IMR-90 (cell line): ENCODE measurements at regions not wholly inside any gene's neighbourhood (a gene's known extent, or its start where the extent isn't known, plus 50 kb on each side); places are given as distances from the start of the nearest gene placed in this dataset.

Experiments used
- ATAC-seq: fragments of 200-7000 bp; cut with Tn5 transposase; 2 replicates; pipeline ENCODE4 v1.9.1; 2020; ENCODE audit warnings: low read depth, mild to moderate bottlenecking, moderate library complexity
- BruUV-seq: library from RNA; stranded (reverse); fragments of 400-500 nt; replicated peaks from 2 replicates; lab custom pipeline; 2021; lab: Mats Ljungman, UMichigan
- CTCF ChIA-PET: fragments of 300-600 bp; formaldehyde crosslinking; extraction: SDS; loops from one replicate; lab custom pipeline; 2021; ENCODE audit warnings: antibody characterized with exemption; lab: Yijun Ruan, JAX
- POLR2A ChIA-PET: fragments of 300-600 bp; sonication (Branson Sonifier 250); formaldehyde crosslinking; loops from one replicate; lab custom pipeline; 2022; ENCODE audit warnings: antibody characterized with exemption; ENCODE audit not compliant: unreplicated experiment; lab: Charles Lee
- DNase-seq: peaks from one replicate; pipeline ENCODE4 v3.0.0; 2013
- H2AFZ ChIP-seq: replicated peaks from 2 replicates; pipeline ENCODE3; 2013; ENCODE audit warnings: low read length, mild to moderate bottlenecking; ENCODE audit not compliant: poor library complexity
- H2AK5ac ChIP-seq: 2 replicates; pipeline ENCODE4 v1.6.1; 2013; ENCODE audit warnings: low read depth, low read length, inconsistent platforms
- H2AK9ac ChIP-seq: replicated peaks from 2 replicates; pipeline ENCODE3; 2013; ENCODE audit warnings: mild to moderate bottlenecking, low read depth, low read length, moderate library complexity; ENCODE audit not compliant: poor library complexity
- H2BK120ac ChIP-seq: 2 replicates; pipeline ENCODE4 v1.6.1; 2013; ENCODE audit warnings: low read depth, low read length, inconsistent platforms
- H2BK15ac ChIP-seq: 3 replicates; pipeline ENCODE4 v1.6.1; 2013; ENCODE audit warnings: low read depth, low read length, inconsistent platforms
- H2BK20ac ChIP-seq: 2 replicates; pipeline ENCODE4 v1.6.1; 2013; ENCODE audit warnings: low read depth, mild to moderate bottlenecking, inconsistent platforms, low read length, moderate library complexity
- H2BK5ac ChIP-seq: 2 replicates; pipeline ENCODE4 v1.6.1; 2013; ENCODE audit warnings: mild to moderate bottlenecking, low read depth, low read length, inconsistent platforms; ENCODE audit not compliant: poor library complexity, severe bottlenecking
- H3K14ac ChIP-seq: replicated peaks from 2 replicates; pipeline ENCODE4 v1.6.1; 2013; ENCODE audit warnings: low read depth, low read length, inconsistent platforms
- H3K18ac ChIP-seq: 2 replicates; pipeline ENCODE4 v1.6.1; 2013; ENCODE audit warnings: low read depth, low read length, control low read depth
- H3K23ac ChIP-seq: 2 replicates; pipeline ENCODE4 v1.6.1; 2013; ENCODE audit warnings: low read depth, low read length, inconsistent platforms
- H3K27ac ChIP-seq: 2 replicates; pipeline ENCODE4 v1.5.1; 2013; ENCODE audit warnings: mild to moderate bottlenecking, control low read depth, low read length; ENCODE audit not compliant: insufficient read depth
- H3K27me3 ChIP-seq: 2 replicates; pipeline ENCODE4 v1.6.1; 2013; ENCODE audit warnings: low read length; ENCODE audit not compliant: control insufficient read depth, insufficient read depth
- H3K36me3 ChIP-seq: 2 replicates; pipeline ENCODE4 v1.6.1; 2013; ENCODE audit warnings: low read length, mixed read lengths; ENCODE audit not compliant: control insufficient read depth, insufficient read depth
- H3K4ac ChIP-seq: 2 replicates; pipeline ENCODE4 v1.6.1; 2013; ENCODE audit warnings: low read depth, low read length, inconsistent platforms
- H3K4me1 ChIP-seq: 2 replicates; pipeline ENCODE4 v1.6.1; 2013; ENCODE audit warnings: low read length, mixed read lengths; ENCODE audit not compliant: control insufficient read depth, insufficient read depth
- H3K4me2 ChIP-seq: 2 replicates; pipeline ENCODE4 v1.6.1; 2013; ENCODE audit warnings: low read depth, mild to moderate bottlenecking, control low read depth, low read length, moderate library complexity
- H3K4me3 ChIP-seq: 2 replicates; pipeline ENCODE4 v1.5.1; 2013; ENCODE audit warnings: low read depth, mild to moderate bottlenecking, control low read depth, low read length, moderate library complexity; ENCODE audit not compliant: insufficient read depth
- H3K56ac ChIP-seq: 2 replicates; pipeline ENCODE4 v1.6.1; 2013; ENCODE audit warnings: low read length, inconsistent platforms; ENCODE audit not compliant: insufficient read depth; ENCODE audit errors: extremely low read depth
- H3K79me1 ChIP-seq, 2 experiments: 2 replicates each; pipeline ENCODE4 v1.6.1; 2013; ENCODE audit warnings: low read length in 2 of 2, inconsistent platforms in 1 of 2, low read depth in 1 of 2
- H3K9ac ChIP-seq: 2 replicates; pipeline ENCODE4 v1.6.1; 2013; ENCODE audit warnings: low read depth, low read length, control low read depth
- H3K9me1 ChIP-seq: 2 replicates; pipeline ENCODE4 v1.6.1; 2013; ENCODE audit warnings: low read length, inconsistent platforms; ENCODE audit not compliant: insufficient read depth
- H3K9me3 ChIP-seq: 2 replicates; pipeline ENCODE4 v1.6.1; 2013; ENCODE audit warnings: low read length; ENCODE audit not compliant: control insufficient read depth, insufficient read depth
- H4K20me1 ChIP-seq: 2 replicates; pipeline ENCODE4 v1.6.1; 2013; ENCODE audit warnings: low read length, inconsistent platforms; ENCODE audit not compliant: insufficient read depth
- H4K5ac ChIP-seq: 2 replicates; pipeline ENCODE4 v1.6.1; 2013; ENCODE audit warnings: mild to moderate bottlenecking, low read depth, low read length, control low read depth
- H4K8ac ChIP-seq, 2 experiments: 2 replicates each; pipeline ENCODE4 v1.6.1; 2013; ENCODE audit warnings: low read depth in 2 of 2, low read length in 2 of 2, control low read depth in 1 of 2, inconsistent platforms in 1 of 2
- H4K91ac ChIP-seq: 2 replicates; pipeline ENCODE4 v1.6.1; 2013; ENCODE audit warnings: low read depth, low read length, inconsistent platforms; ENCODE audit not compliant: insufficient read depth
- MAZ ChIP-seq: IDR thresholded peaks from 2 replicates; pipeline ENCODE4 v1.6.1; 2012; ENCODE audit warnings: low read depth, mild to moderate bottlenecking, low read length, improper control_type of control experiment, moderate library complexity, borderline replicate concordance
- RFX5 ChIP-seq: IDR thresholded peaks from 2 replicates; pipeline ENCODE4 v1.8.0; 2012; ENCODE audit warnings: low read depth, mild to moderate bottlenecking, low read length, moderate library complexity
- WGBS, 2 experiments: methylation state at CpG; one replicate each; pipeline versions ENCODE4 v1.1.5 to v1.1.7; 2013; ENCODE audit warnings: missing lambda C conversion rate in 2 of 2; ENCODE audit not compliant: insufficient read length in 1 of 2; ENCODE audit errors: extremely low coverage in 2 of 2; 5-methylcytosine and 5-hydroxymethylcytosine counted together
- dilution Hi-C: fragments of 300-500 bp; cut with HindIII; formaldehyde crosslinking; loops from one replicate; pipeline ENCODE4 v1.14.3; 2018; ENCODE audit warnings: low sequenced_read_pairs; ENCODE audit not compliant: unreplicated experiment
- in situ Hi-C: fragments of 300-500 bp; cut with MboI; formaldehyde crosslinking; loops from 3 replicates; pipeline ENCODE4 v1.14.3; 2019; ENCODE audit warnings: low sequenced_read_pairs, inconsistent platforms, mixed read lengths
- intact Hi-C: fragments of 100-400 bp; cut with micrococcal nuclease; formaldehyde crosslinking; loops from 2 replicates; pipeline ENCODE4 v1.10.0; 2022

DNA sequence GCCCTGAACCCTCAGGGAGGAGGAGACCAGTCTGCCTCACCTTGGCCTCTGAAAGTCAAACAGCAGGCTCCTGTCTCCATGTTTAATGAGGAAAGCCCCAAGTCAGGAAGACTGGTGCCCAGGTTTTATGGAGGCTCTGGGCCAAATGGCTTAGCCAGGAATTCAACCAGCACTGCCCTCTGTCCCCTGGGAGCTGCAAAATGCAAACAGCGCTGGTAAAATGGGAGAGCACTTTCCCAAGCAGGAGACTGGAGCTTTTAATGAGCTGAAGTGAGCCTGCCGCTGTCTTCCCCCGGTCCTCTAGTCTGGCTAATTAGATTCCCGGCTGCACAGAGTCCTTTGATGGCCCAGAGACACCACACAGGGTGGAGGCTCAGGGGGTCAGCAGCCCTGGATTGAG, 276.0 kb upstream of the TRIB2 start:
- dilution Hi-C loops = no loop called here
- Histone ChIP-seq H3K9ac (no peak overlapping the region), H4K5ac (no peak overlapping the region), H2BK15ac (no peak overlapping the region), H3K27ac (no peak overlapping the region), H3K4me1 (peaks cover 8% of the 10 kb centered on the region), H3K36me3 (no peaks in the 10 kb centered on the region), H2BK120ac (no peak overlapping the region), H3K4me2 (no peak overlapping the region), H2AK9ac (no peak overlapping the region), H3K56ac (no peak overlapping the region), H3K79me1 (no peaks in the 10 kb centered on the region), H4K20me1 (no peaks in the 10 kb centered on the region), H3K4me3 (no peak overlapping the region), H3K18ac (no peak overlapping the region; the same call in 1 of the 2 replicates), H3K9me3 (no peaks in the 10 kb centered on the region), H3K27me3 (no peaks in the 10 kb centered on the region), H3K14ac (no peak overlapping the region), H4K91ac (peak overlapping the region; percentile 28; the same call in 1 of the 2 replicates), H2BK5ac (no peak overlapping the region), H3K23ac (no peak overlapping the region), H3K9me1 (peaks cover 13% of the 10 kb centered on the region), H2AFZ (no peak overlapping the region), H4K8ac (no peak overlapping the region), H3K4ac (peak overlapping the region; percentile 23), H2BK20ac (no peak overlapping the region; the same call in 1 of the 2 replicates), H2AK5ac (peak overlapping the region; percentile 54; the same call in 1 of the 2 replicates)
- ATAC-seq (no peak), DNase-seq (no peak)
- ChIA-PET CTCF (no interaction called here), POLR2A (no interaction called here)
- intact Hi-C loops = no loop called here
- BruUV-seq = no TSS peak
- in situ Hi-C loops = no loop called here
- TF ChIP-seq MAZ (no peak), RFX5 (no peak)
- no CpG with 5 or more reads among the region's 4 CpGs for WGBS, 2 experiments
